SK-N-SH (cell line): ENCODE measurements at regions not wholly inside any gene's neighbourhood (a gene's known extent, or its start where the extent isn't known, plus 50 kb on each side); places are given as distances from the start of the nearest gene placed in this dataset.

Source experiments
- CTCF ChIA-PET: fragments of 300-600, 350-600 bp; formaldehyde crosslinking; extraction: SDS; loops from one replicate; lab custom pipeline; 2021; lab: Yijun Ruan, JAX
- POLR2A ChIA-PET: fragments of 350-600 bp; sonication (Branson Sonifier 250); formaldehyde crosslinking; extraction: SDS; loops from one replicate; lab custom pipeline; 2020; ENCODE audit warnings: antibody characterized with exemption, inconsistent platforms; lab: Yijun Ruan, JAX
- DNase-seq: peaks from one replicate; pipeline ENCODE4 v3.0.0; 2012
- H2AFZ ChIP-seq: fragments of 200-600 bp; sonication (generic); 2 replicates; pipeline ENCODE4 v1.8.1; 2016; ENCODE audit warnings: antibody characterized with exemption, mild to moderate bottlenecking, low read depth
- H3F3A ChIP-seq: fragments of 200-600 bp; sonication (generic); replicated peaks from 2 replicates; pipeline ENCODE3; 2016; ENCODE audit warnings: antibody characterized with exemption, mild to moderate bottlenecking; ENCODE audit not compliant: insufficient read depth
- H3K27ac ChIP-seq, 2 experiments: fragments of 200-500 bp in 1 of 2; fragments of 200-600 bp in 1 of 2; sonication (Bioruptor generic) in 1 of 2; sonication (generic), shearing (Covaris generic) in 1 of 2; 2 replicates each; pipeline versions ENCODE4 v1.5.1 to v1.6.1; 2014 to 2016; ENCODE audit warnings: low read depth in 2 of 2, inconsistent platforms in 1 of 2, low read length in 1 of 2, mild to moderate bottlenecking in 1 of 2, mixed read lengths in 1 of 2
- H3K27me3 ChIP-seq: fragments of 200-600 bp; sonication (generic), shearing (Covaris generic); 2 replicates; pipeline ENCODE4 v1.6.1; 2016; ENCODE audit warnings: mixed run types; ENCODE audit not compliant: insufficient read depth
- H3K36me3 ChIP-seq, 2 experiments: fragments of 200-500 bp in 1 of 2; fragments of 200-600 bp in 1 of 2; sonication (Bioruptor generic) in 1 of 2; sonication (generic) in 1 of 2; replicated peaks in 1 of 2; 2 replicates each; pipeline versions ENCODE3 to v1.5.1; 2014 to 2016; ENCODE audit warnings: low read length in 1 of 2, mild to moderate bottlenecking in 1 of 2; ENCODE audit not compliant: insufficient read depth in 2 of 2, control insufficient read depth in 1 of 2
- H3K4me1 ChIP-seq, 2 experiments: fragments of 200-500 bp in 1 of 2; fragments of 200-600 bp in 1 of 2; sonication (Bioruptor generic) in 1 of 2; sonication (generic), shearing (Covaris generic) in 1 of 2; 2 replicates each; pipeline versions ENCODE4 v1.5.1 to v1.6.1; 2014 to 2016; ENCODE audit warnings: low read depth in 1 of 2, low read length in 1 of 2, mixed run types in 1 of 2; ENCODE audit not compliant: insufficient read depth in 2 of 2, control insufficient read depth in 1 of 2
- H3K4me2 ChIP-seq: fragments of 200-600 bp; sonication (generic), shearing (Covaris generic); 2 replicates; pipeline ENCODE4 v1.6.1; 2017; ENCODE audit warnings: mixed run types
- H3K4me3 ChIP-seq, 2 experiments: fragments of 200-500 bp in 1 of 2; fragments of 200-600 bp in 1 of 2; sonication (Bioruptor generic) in 1 of 2; sonication (generic), shearing (Covaris generic) in 1 of 2; 2 replicates each; pipeline versions ENCODE4 v1.5.1 to v1.8.1; 2014 to 2016; ENCODE audit warnings: low read depth in 2 of 2, inconsistent platforms in 1 of 2, low read length in 1 of 2, mild to moderate bottlenecking in 1 of 2, mixed read lengths in 1 of 2, moderate library complexity in 1 of 2
- H3K79me2 ChIP-seq: fragments of 200-600 bp; sonication (generic); 2 replicates; pipeline ENCODE4 v1.8.1; 2017; ENCODE audit warnings: mild to moderate bottlenecking; ENCODE audit not compliant: insufficient read depth
- H3K9ac ChIP-seq: fragments of 200-600 bp; sonication (generic); 2 replicates; pipeline ENCODE4 v1.6.1; 2017; ENCODE audit warnings: mixed run types
- H3K9me2 ChIP-seq: fragments of 200-600 bp; sonication (generic); 2 replicates; pipeline ENCODE4 v1.6.1; 2017; ENCODE audit warnings: mixed run types
- H3K9me3 ChIP-seq: fragments of 200-600 bp; sonication (generic); 2 replicates; pipeline ENCODE4 v1.6.1; 2017; ENCODE audit warnings: mixed run types, mild to moderate bottlenecking, moderate library complexity
- H4K20me1 ChIP-seq: fragments of 200-600 bp; sonication (generic); 2 replicates; pipeline ENCODE4 v1.6.1; 2017; ENCODE audit warnings: mild to moderate bottlenecking, mixed run types; ENCODE audit not compliant: insufficient read depth
- CHD2 ChIP-seq: fragments of 150-350 bp; IDR thresholded peaks from 2 replicates; pipeline ENCODE4 v1.6.1; 2018; ENCODE audit warnings: low read length; ENCODE audit not compliant: partially characterized antibody
- FOSL2 ChIP-seq: IDR thresholded peaks from 2 replicates; pipeline ENCODE4 v1.4.0; 2012; ENCODE audit warnings: low read depth, mild to moderate bottlenecking, moderate library complexity, borderline replicate concordance
- FOXJ3 ChIP-seq: sonication (generic); formaldehyde crosslinking; IDR thresholded peaks from 2 replicates; pipeline ENCODE4 v1.5.1; 2020; ENCODE audit warnings: mild to moderate bottlenecking, missing genetic modification reagents
- FOXM1 ChIP-seq: IDR thresholded peaks from 2 replicates; pipeline ENCODE4 v1.4.0; 2012; ENCODE audit warnings: low read depth, mild to moderate bottlenecking
- GATA2 ChIP-seq: sonication (generic); formaldehyde crosslinking; IDR thresholded peaks from 2 replicates; pipeline ENCODE4 v1.5.0; 2020; ENCODE audit warnings: mild to moderate bottlenecking, missing genetic modification reagents
- IRF3 ChIP-seq: fragments of 150-350 bp; IDR thresholded peaks from 2 replicates; pipeline ENCODE4 v1.6.1; 2016; ENCODE audit warnings: mild to moderate bottlenecking, low read depth, low read length
- JUND ChIP-seq: IDR thresholded peaks from 2 replicates; pipeline ENCODE4 v1.4.0; 2012
- MAX ChIP-seq: IDR thresholded peaks from 2 replicates; pipeline ENCODE4 v1.4.0; 2012; ENCODE audit warnings: low read depth
- MEF2A ChIP-seq: IDR thresholded peaks from 2 replicates; pipeline ENCODE4 v1.4.0; 2012; ENCODE audit warnings: low read depth, borderline replicate concordance
- MXI1 ChIP-seq: IDR thresholded peaks from 2 replicates; pipeline ENCODE4 v1.6.1; 2012; ENCODE audit warnings: mild to moderate bottlenecking, low read depth, low read length, improper control_type of control experiment
- POLR2AphosphoS5 ChIP-seq: IDR thresholded peaks from 2 replicates; pipeline ENCODE4 v1.6.1; 2012; ENCODE audit warnings: low read depth, low read length
- RCOR1 ChIP-seq: fragments of 150-350 bp; IDR thresholded peaks from 2 replicates; pipeline ENCODE4 v1.6.1; 2017; ENCODE audit warnings: antibody characterized with exemption, low read length
- REST ChIP-seq: IDR thresholded peaks from 2 replicates; pipeline ENCODE4 v1.6.1; 2012; ENCODE audit warnings: mild to moderate bottlenecking, low read depth, low read length, moderate library complexity
- RFX5 ChIP-seq: IDR thresholded peaks from 2 replicates; pipeline ENCODE4 v1.6.1; 2012; ENCODE audit warnings: mild to moderate bottlenecking, improper control_type of control experiment, low read length
- RXRA ChIP-seq: IDR thresholded peaks from 2 replicates; pipeline ENCODE4 v1.4.0; 2012; ENCODE audit warnings: low read depth, mild to moderate bottlenecking, borderline replicate concordance
- SIN3A ChIP-seq: IDR thresholded peaks from 2 replicates; pipeline ENCODE4 v1.6.1; 2012; ENCODE audit warnings: low read depth, mild to moderate bottlenecking, low read length, moderate library complexity, borderline replicate concordance
- SMC3 ChIP-seq: IDR thresholded peaks from 2 replicates; pipeline ENCODE4 v1.6.1; 2012; ENCODE audit warnings: low read depth, low read length, improper control_type of control experiment
- TAF1 ChIP-seq: IDR thresholded peaks from 2 replicates; pipeline ENCODE4 v1.6.1; 2012; ENCODE audit warnings: low read depth, mild to moderate bottlenecking, low read length, moderate library complexity, borderline replicate concordance
- TCF12 ChIP-seq: IDR thresholded peaks from 2 replicates; pipeline ENCODE4 v1.4.0; 2012
- YY1 ChIP-seq: IDR thresholded peaks from 2 replicates; pipeline ENCODE4 v1.4.0; 2012; ENCODE audit warnings: low read depth, mild to moderate bottlenecking
- ZBTB33 ChIP-seq: IDR thresholded peaks from 2 replicates; pipeline ENCODE4 v1.4.0; 2012; ENCODE audit warnings: low read depth, borderline replicate concordance
- WGBS: methylation state at CpG from one replicate; pipeline ENCODE4 v1.1.6; 2017; ENCODE audit warnings: low lambda C conversion rate; 5-methylcytosine and 5-hydroxymethylcytosine counted together

- TF ChIP-seq REST: no peak
- no peak for TF ChIP-seq FOSL2
- TF ChIP-seq MXI1: no peak
- no peak for TF ChIP-seq JUND
- no peak for TF ChIP-seq RXRA
- peak; percentile 74; the same call in 1 of the 2 replicates for TF ChIP-seq RCOR1
- no peak for TF ChIP-seq TAF1
- TF ChIP-seq GATA2 (CRISPR knock-in tag): peak; percentile 59; the same call in 1 of the 2 replicates
- no peak for TF ChIP-seq RFX5
- TF ChIP-seq FOXJ3 (CRISPR knock-in tag): peak; percentile 97
- TF ChIP-seq FOXM1: no peak
- TF ChIP-seq CHD2: peak; percentile 95
These were observed 114.4 kb upstream of the HAAO start (continued) for GRCh38 chr2:42906557-42907411.

GRCh38 chr2:42906111-42906556 lies 113.8 kb upstream of the HAAO start:
- no peaks in the 10 kb centered on the region for H4K20me1 ChIP-seq
- 90% methylated on average over 4 of the region's 4 CpGs for whole genome bisulfite sequencing
- no peaks in the 10 kb centered on the region for H3K27me3 ChIP-seq
- H3K9me2 ChIP-seq: no peaks in the 10 kb centered on the region
- H3K9me3 ChIP-seq: no peaks in the 10 kb centered on the region
- H3K4me3 ChIP-seq: no peak overlapping the region
- H3K27ac ChIP-seq: peak overlapping the region in 1 of 2 experiments; percentile 90; a peak in 2 of 4 replicates
- no peaks in the 10 kb centered on the region for H3F3A ChIP-seq
- H3K4me2 ChIP-seq: no peak overlapping the region
- no peak for DNase-seq
- H3K36me3 ChIP-seq: no peaks in the 10 kb centered on the region
- H3K79me2 ChIP-seq: no peaks in the 10 kb centered on the region
- peak overlapping the region; percentile 78; the same call in 1 of the 2 replicates for H2AFZ ChIP-seq
- POLR2A ChIA-PET: interaction anchor here (0.9 to 1.2 kb wide), 2 partner anchors 20 to 49 kb away, joined by 3 read pairs; no protein-coding TSS in a partner anchor
- H3K4me1 ChIP-seq: peaks cover 10 to 40% of the 10 kb centered on the region in 2 experiments
- CTCF ChIA-PET: interaction anchor here (0.7 to 3.9 kb wide), 11 partner anchors 9 to 703 kb away, joined by 3 to 21 read pairs (median 6); no protein-coding TSS in a partner anchor
- no peak overlapping the region for H3K9ac ChIP-seq
- TF ChIP-seq MEF2A (no peak), POLR2AphosphoS5 (no peak), TAF1 (no peak), MAX (no peak), FOXM1 (no peak), IRF3 (no peak), MXI1 (no peak), SIN3A (no peak), JUND (no peak), SMC3 (no peak), ZBTB33 (no peak), RFX5 (no peak), FOSL2 (no peak), YY1 (no peak), TCF12 (no peak)
